ENCODE measurements at regions not wholly inside any gene's neighbourhood (a gene's known extent, or its start where the extent isn't known, plus 50 kb on each side); places are given as distances from the start of the nearest gene placed in this dataset.
A peak's percentile ranks its signal among the peaks of the same experiment; 100 is the strongest.

GRCh38 chr1:209227941-209228340, 355.6 kb upstream of the CAMK1G start:
- no peak overlapping the region for H3K4me3 ChIP-seq
- ATAC-seq (no peak), DNase-seq (no peak)
- TF ChIP-seq, protein P1, sequence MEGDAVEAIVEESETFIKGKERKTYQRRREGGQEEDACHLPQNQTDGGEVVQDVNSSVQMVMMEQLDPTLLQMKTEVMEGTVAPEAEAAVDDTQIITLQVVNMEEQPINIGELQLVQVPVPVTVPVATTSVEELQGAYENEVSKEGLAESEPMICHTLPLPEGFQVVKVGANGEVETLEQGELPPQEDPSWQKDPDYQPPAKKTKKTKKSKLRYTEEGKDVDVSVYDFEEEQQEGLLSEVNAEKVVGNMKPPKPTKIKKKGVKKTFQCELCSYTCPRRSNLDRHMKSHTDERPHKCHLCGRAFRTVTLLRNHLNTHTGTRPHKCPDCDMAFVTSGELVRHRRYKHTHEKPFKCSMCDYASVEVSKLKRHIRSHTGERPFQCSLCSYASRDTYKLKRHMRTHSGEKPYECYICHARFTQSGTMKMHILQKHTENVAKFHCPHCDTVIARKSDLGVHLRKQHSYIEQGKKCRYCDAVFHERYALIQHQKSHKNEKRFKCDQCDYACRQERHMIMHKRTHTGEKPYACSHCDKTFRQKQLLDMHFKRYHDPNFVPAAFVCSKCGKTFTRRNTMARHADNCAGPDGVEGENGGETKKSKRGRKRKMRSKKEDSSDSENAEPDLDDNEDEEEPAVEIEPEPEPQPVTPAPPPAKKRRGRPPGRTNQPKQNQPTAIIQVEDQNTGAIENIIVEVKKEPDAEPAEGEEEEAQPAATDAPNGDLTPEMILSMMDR (IDR thresholded peaks at IDR 0.05), result no peak
- intact Hi-C loops (cut with DNase I), result no loop called here
- no peaks in the 10 kb centered on the region for H3K9me3 ChIP-seq
- no peak overlapping the region for H3K27ac ChIP-seq
- H3K36me3 ChIP-seq, result no peaks in the 10 kb centered on the region
- no peaks in the 10 kb centered on the region for H3K4me1 ChIP-seq
- peaks cover 21% of the 10 kb centered on the region for H3K27me3 ChIP-seq (ENCODE audit: low read depth)

- Histone ChIP-seq H3K4me3 (no peak overlapping the region), H3K9me3 (no peaks in the 10 kb centered on the region), H3K27me3 (ENCODE audit: low read depth) (peaks cover 21% of the 10 kb centered on the region), H3K4me1 (no peaks in the 10 kb centered on the region), H3K27ac (no peak overlapping the region), H3K36me3 (no peaks in the 10 kb centered on the region)
- ATAC-seq (no peak), DNase-seq (no peak)
- TF ChIP-seq, protein P1 (IDR thresholded peaks at IDR 0.05), result no peak
- intact Hi-C loops (cut with DNase I), result no loop called here
These were observed 353.9 kb upstream of the CAMK1G start for GRCh38 chr1:209229494-209230061.

- DNase-seq, result no peak
- Histone ChIP-seq H3K4me1 (no peaks in the 10 kb centered on the region), H3K27ac (no peak overlapping the region), H3K27me3 (ENCODE audit: low read depth) (peaks cover 21% of the 10 kb centered on the region), H3K4me3 (no peak overlapping the region), H3K36me3 (no peaks in the 10 kb centered on the region), H3K9me3 (no peaks in the 10 kb centered on the region)
- TF ChIP-seq, protein P1 (IDR thresholded peaks at IDR 0.05), result no peak
- intact Hi-C loops (cut with DNase I), result no loop called here
- ATAC-seq, result no peak
These were observed 353.2 kb upstream of the CAMK1G start for GRCh38 chr1:209230314-209230713.

- Histone ChIP-seq H3K4me3 (no peak overlapping the region), H3K4me1 (no peaks in the 10 kb centered on the region), H3K27me3 (ENCODE audit: low read depth) (peaks cover 21% of the 10 kb centered on the region), H3K27ac (no peak overlapping the region), H3K9me3 (no peaks in the 10 kb centered on the region), H3K36me3 (no peaks in the 10 kb centered on the region)
- ATAC-seq, result peak in 1 of 2 donors; percentile 21
- intact Hi-C loops (cut with DNase I), result no loop called here
- TF ChIP-seq, protein P1 (IDR thresholded peaks at IDR 0.05), result no peak
- DNase-seq, result no peak
These were observed 351.9 kb upstream of the CAMK1G start for GRCh38 chr1:209231476-209232156.

DNA sequence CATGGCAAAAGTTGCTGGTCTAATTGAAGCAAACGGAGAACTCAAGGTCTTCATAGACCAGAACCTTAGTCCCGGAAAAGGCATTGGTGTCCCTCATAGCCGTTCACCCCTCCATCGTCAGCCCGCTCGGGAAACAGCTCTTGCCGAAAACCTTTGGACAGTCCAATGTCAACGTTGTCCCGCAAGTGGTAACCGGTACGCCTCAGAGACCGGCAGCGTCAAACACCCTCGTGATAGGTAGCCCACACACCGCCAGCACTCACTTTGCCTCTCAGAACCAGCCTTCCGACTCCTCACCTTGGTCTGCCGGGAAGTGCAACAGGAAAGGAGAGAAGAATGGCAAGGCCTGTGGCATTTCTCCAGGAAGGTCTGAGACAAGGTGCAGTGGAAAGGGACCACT, 351.3 kb upstream of the CAMK1G start:
- no peak overlapping the region for H3K4me3 ChIP-seq
- no peaks in the 10 kb centered on the region for H3K4me1 ChIP-seq
- no peaks in the 10 kb centered on the region for H3K36me3 ChIP-seq
- ATAC-seq (no peak), DNase-seq (no peak)
- TF ChIP-seq, protein P1 (IDR thresholded peaks at IDR 0.05), result no peak
- H3K27ac ChIP-seq, result no peak overlapping the region
- H3K27me3 ChIP-seq (ENCODE audit: low read depth), result peaks cover 21% of the 10 kb centered on the region
- intact Hi-C loops (cut with DNase I), result no loop called here
- no peaks in the 10 kb centered on the region for H3K9me3 ChIP-seq

Measured in lower lobe of right lung (tissue), 2 donors.